G401 (cell line): ENCODE measurements at regions not wholly inside any gene's neighbourhood (a gene's known extent, or its start where the extent isn't known, plus 50 kb on each side); places are given as distances from the start of the nearest gene placed in this dataset.

Experiments
- DNase-seq: peaks from one replicate; pipeline ENCODE4 v3.0.0-alpha.2; 2015; ENCODE audit warnings: low spot score
- in situ Hi-C: cut with HindIII; loops from 2 replicates; pipeline ENCODE4 v1.10.0; 2016; ENCODE audit warnings: low sequenced_read_pairs, mixed read lengths

DNA sequence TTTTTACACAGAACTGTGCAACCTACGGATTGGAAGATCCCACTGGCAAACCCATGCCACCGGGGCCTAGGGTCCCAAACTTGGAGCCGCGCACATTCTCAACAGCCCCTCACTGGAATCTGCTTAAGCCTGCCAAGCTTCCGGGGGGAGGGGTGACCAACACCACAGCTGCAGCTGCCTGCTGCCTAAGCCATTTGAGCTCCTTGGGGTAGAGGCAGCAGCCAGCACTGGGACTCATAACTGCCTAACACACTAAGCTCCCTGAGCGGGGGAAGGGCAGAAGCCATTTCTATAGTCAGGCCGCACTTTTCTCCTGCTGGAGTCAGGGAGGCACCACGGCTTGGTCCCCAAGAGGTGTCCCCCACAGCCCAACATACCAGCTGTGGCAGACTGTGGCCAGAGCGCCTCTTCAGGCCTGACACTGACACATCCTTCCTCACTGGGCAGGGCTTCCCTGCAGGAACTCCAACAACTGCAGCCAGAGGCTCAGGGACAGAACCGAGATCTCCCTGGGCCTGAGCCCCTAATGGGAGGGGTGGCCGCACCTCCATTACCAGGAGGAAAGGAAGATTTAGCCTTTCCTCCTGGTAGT, 270.3 kb upstream of the ECI2 start:
- DNase-seq = no peak
- in situ Hi-C loops = no loop called here

DNA sequence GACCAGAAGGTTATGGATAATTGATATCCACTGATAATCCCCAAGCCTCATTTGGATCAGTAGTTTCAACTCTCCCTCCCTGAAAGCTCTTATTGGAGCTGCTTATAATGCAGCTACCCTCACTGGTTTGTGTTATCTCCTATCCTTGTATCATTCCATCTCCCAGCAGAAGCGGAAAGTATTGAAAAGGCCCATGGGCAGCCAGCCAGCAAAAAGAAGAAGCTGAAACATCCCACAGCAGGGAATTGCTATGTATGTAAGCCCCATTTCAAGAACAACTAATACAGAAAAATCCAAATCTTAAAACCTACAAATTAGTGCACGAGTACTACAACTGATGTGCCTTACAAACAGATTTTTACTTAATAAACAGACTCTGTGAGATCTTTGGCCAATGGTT, 269.0 kb upstream of the ECI2 start:
- in situ Hi-C loops = no loop called here
- DNase-seq = no peak

DNA sequence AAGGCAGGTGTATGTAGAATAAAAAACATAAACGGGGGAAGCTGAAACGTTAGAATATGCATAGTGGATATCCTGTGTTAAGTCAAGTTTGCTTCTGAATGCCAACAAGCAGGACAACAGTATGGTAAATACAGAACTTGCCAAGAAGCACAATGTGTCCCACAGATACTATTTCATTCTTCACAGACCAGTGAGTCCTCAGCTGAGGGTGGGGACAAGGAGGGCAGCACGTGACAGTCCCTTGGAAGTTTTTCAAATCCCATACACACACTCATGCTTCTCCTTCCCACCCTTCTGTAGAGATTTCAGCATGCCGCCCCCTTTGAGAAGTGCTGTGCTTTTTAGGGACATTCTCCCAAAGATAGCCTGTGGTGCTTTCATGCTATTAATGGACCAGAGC, 268.5 kb upstream of the ECI2 start:
- DNase-seq = no peak
- in situ Hi-C loops = no loop called here

DNA sequence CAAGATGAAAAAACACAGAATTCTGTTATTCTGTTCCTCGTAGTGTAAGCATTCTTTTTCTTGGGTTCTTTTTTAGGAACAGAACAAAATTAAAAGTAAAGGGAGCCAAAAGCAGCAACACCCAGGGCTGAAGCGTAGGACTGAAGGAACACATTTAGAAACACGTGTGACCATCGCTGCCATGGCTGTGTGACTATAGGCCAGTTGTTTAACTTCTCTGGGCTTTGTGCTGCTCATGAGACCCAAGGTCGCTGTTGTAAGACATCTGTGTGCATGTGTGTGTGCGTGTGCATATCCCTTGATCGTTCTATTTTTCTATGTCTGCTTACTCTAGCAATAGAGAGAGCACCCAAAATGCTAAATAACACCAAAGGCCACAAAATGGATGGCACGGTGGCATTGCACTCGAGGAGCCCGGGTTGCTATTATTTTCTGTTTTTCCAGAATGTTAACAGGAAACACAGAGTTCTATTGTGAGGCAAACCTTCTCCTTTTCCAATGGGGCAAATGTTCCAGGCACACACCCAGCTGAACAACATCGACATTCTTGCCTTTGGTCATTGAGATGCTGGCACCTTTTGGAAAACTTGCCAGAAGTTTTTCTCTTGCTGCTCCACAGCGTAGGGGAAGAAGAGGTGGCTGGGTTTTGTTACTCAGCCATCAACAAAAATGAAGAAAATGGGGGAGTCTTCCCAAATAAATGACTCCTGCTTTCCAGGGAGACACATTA, 267.8 kb upstream of the ECI2 start:
- no peak for DNase-seq
- in situ Hi-C loops = no loop called here

DNA sequence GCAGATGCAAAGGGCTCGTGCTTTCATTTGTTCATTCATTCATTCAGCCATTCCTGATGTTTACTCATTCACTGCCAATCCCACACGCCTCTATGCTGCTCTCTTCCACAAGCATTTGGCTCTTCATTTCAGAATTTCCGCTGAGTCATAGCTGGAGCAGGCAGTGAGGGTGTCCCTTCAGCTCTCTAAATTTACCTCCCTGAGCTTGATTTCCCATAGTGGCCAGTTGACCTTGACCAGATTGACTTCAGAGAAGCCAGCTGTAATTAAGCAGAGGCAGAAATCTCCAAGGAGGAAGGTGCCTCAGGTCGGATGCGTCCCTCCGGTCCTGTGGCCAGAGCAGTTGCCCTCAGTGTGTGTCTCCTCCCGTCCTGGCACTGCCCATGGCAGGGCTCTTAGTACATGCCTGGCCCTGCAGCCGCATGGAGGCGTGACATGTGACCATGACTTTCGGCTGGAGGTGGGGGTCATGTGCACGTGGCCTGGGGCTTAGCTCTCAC, 267.2 kb upstream of the ECI2 start:
- no peak for DNase-seq
- in situ Hi-C loops = no loop called here

DNA sequence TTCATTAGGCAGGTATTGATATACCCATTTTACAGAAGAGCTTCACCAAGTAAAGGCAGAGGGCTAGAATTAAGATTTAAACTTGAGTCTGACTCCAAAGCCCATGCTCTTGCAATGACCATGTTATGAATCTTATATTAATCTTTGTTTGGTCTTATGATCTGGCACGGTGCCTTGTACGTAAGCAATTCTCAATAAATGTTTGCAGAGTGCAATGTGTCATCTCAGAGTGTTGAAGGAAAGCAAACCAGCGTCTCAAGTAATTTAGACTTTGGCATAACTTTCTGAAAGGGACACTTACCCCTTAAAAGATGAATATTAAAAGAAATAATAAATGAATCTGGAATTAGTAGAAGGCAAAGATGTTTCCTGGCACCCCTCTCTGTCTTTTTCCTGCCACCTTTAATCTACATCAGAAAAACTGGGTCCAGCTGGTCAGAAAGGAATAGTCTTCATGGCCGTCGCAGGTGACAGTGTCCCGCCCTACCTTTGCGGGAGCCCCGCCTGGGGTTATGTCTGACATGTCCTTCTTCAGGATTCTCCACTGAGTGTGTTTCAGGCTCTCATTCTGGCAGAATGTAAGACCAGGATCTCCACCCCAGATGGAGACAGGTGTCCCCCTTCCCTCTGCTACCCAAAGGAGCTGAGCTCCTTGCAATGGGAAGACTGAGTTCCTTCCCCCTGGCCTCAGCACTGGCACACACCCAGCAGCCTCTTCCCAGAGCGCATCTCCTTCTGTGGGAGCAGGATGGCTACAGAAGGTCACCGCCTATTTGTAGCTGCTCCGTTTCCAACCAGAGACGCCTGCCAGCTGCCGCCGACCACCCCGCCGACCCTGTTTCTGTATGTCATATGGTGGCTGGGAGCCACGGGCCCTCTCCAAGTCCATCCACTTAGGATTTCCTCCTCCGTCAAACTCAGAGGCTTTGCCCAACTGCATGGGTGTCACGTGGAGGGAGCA, 266.3 kb upstream of the ECI2 start:
- DNase-seq = no peak
- in situ Hi-C loops = no loop called here

DNA sequence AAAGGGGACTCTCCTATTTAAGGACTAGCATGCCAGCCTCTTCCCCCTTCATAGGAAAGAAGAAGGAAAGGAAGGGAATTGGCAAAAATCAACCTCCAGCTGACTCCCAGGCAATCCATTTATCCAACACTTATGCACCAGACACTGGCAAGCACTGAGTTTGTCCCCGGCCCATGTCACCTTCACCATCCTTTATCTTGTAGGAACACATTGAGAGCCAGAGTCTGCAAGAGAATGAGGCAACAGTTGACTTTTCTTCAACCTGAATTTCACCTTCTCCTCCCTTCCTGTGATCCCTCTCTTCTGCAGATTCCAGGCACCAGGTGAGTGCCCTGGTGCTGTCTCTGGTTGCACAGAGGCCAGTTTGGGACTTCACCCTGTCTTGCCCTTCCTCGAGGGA, 264.3 kb upstream of the ECI2 start:
- DNase-seq = no peak
- in situ Hi-C loops = no loop called here

DNA sequence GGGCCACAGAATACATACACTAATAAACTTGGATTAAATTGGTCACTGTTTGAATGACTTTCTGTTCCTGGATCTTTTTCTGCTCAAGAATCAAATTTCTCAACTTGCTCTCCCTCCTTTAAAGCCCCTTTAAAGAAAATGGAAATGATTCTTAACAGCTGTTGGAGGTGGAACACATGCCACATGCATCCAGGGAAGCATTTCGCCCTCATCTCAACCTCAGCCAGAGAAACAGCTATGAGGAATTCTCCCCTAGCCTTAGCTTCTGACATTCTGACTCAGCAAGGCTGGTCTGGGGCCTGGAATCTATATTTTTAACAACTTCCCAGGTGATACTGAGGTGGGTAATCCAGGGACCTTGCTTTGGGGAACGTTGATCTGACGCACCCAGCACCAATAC, 263.4 kb upstream of the ECI2 start:
- in situ Hi-C loops = no loop called here
- no peak for DNase-seq

DNA sequence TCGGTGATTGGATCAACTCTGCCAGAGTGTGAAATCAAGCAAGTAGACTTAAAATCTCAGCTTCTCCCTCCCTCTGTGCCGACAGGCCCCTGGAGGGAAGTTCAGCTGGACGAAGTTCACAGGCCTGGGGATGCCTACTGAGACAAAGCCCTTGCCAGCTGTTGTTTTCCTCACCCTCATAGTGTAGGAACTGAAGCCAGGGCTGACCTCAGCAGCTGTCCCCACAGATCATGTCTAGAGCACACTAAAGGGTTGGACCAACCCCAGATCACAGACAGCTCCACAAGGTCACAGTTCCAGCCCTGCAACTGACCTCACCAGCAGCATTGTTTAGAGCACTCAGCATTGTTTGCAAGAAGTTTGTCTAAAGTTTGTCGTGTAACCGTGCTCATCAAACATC, 261.9 kb upstream of the ECI2 start:
- in situ Hi-C loops = no loop called here
- DNase-seq = no peak

DNA sequence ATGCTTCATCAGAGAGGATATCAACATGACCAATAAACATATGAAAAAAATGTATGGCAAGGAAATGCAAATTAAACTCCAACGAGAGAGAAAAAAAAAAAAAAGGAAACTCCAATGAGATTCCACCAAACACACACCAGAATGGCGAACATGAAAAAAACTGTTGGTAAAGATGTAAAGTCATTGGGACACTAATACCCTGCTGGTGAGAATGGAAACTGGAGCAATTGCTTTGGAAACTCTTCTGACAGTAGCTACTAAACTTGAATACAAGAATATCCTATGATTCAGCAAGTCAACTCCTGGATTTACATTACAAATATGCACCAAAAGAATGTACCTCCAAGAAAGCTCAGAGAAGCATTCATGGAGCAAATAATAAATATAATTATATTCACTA, 260.7 kb upstream of the ECI2 start:
- no peak for DNase-seq
- in situ Hi-C loops = no loop called here

DNA sequence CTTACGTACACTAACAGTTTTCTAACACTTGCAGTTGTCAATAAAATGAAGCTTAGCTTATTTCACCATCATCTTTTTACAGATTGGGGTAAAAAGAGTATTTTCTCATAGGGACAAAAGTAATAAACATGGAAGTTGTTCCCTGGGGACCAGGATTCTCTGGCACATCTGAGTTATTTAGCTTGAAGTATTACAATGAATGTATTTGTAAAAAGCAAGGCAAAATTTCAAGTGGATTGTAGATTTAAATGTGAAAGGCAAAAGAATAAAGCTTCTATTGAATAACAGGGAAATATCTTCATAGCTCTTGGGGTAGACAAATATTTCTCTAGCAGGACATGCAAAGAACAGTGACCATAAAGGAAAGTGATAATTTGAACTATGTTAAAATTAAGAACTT, 260.0 kb upstream of the ECI2 start:
- no peak for DNase-seq
- in situ Hi-C loops = no loop called here

DNA sequence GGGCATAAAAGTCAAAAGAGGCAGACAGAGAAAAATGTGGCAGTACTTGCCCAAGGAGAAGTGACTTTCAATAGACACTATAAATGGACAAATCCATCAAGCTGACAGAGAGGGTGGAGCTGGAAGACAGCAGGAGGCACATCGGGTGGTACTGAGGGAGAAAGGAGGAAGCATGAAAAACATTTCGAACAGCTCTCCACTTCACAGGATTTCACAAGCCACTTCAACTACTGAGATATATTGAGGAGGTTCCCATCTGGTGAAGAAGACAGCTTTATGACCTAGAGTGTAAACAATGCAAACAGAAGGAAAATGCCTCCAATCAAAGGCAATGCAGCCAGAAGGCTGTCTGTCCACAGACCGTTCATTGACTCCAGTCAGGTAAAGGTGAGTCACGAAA, 259.4 kb upstream of the ECI2 start:
- no peak for DNase-seq
- in situ Hi-C loops = no loop called here

DNA sequence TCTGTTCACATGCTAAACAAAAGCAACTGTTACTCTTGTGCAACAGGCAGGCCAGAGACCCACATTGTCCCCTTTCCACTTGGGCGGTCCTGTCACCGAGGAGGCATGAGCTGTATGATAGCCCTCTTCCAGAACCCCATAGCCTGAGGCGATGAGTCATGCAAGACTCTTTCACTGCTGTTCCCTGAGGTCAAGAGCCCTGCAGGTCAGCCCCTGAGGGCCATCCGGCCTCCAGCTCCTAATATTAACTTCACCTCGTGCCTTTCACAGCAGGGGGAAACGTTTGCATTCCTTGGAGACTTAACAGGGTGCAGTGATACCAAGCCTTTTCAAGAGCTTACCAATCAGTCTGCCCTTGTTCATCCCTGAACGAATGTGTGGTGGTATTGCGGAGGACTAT, 253.3 kb upstream of the ECI2 start:
- in situ Hi-C loops = no loop called here
- no peak for DNase-seq

DNA sequence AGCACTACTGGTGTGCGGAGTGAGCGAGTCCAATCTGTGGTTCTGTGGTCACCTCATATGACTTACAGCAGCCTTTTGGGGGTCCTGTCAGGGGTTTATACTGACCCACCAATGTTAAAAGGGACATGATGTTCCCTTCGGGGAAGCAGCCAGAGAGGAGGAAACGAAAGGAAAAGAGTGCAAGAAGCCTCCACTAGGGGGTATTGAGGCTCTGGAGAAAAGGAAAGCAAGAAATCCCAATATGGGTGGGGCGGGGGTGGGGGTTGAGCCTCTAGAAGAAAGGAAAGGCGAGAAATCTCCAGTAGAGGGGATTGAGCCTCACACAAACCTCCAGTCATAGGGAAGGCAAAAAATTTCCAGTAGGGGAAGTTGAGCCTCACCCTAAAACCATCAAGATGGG, 249.3 kb upstream of the ECI2 start:
- in situ Hi-C loops = no loop called here
- no peak for DNase-seq

DNA sequence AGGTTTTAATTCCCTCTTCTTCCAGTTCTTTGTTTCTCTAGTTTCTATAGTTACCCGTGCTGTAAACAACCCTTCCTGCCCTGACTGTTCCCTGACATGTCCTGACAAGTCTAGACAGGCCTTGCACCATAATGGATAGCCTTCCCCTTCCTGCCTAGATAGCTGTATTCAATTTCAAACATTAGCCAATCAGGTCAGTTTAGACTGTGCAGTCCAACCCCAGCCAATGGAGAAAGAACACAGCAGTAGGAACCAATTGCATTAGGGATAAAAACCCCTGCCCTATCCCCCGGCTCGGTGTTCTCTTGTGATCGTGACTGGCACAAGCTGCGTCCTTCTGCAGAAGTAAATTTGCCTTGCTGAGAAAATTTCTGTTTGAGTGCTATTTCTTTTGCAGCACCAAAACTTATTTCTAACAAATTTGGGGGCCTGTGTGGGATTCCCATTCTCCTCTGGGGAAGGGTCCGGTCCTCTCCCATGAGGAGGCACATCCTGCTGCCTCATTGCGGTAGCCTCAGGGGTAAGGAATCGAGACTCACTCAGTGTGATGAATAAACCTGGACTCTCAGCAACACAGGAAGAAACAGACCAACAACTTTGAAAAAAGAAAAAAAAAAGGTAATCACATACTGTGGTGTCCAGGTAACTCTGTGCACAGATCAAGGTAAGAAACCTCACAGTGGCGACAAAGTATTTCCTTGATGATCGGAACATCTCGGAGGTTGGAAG, 248.7 kb upstream of the ECI2 start:
- in situ Hi-C loops = no loop called here
- no peak for DNase-seq

DNA sequence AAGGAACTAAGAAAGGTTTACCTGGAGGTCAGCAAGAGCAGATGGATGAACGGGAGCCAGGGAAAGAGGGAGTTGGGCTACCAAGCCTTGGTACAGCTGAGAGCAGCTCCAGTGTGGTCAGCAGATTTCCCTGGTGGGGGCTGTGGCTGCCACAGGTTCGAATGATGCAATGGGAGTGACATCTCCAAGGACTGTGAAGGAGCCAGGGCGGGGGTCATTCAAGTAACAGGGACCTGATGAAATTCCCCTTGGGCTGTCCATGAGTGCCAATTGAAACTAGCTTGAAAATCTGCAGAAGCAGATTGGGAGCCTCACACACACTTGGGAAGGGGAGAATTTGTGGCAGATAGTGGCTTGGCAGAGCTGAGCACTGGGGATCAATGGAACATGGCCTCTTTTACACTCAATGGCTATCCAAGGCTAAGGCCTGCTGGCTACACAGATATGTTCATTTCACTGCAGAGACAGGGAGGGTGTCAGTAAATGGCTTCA, 247.0 kb upstream of the ECI2 start:
- in situ Hi-C loops = no loop called here
- DNase-seq = no peak

DNA sequence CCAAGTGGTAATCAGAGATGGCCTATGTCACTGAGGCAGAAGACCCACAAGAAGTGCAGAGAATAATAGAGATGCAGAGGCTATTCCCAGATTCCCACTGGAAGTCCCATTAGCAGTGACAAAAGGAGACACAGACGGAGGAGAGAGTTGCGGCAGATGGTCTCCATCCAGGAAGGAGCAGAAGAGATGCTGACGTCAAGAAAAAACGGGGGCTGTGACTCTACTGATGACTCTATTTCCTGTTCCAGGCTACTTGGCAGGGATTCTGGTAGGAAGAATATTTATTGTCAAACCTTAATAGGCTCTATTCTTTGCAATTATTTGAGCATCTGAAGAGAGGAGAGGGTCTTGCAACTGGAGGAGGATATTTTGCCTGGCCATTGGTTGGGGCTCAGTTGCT, 246.0 kb upstream of the ECI2 start:
- in situ Hi-C loops = no loop called here
- DNase-seq = no peak

DNA sequence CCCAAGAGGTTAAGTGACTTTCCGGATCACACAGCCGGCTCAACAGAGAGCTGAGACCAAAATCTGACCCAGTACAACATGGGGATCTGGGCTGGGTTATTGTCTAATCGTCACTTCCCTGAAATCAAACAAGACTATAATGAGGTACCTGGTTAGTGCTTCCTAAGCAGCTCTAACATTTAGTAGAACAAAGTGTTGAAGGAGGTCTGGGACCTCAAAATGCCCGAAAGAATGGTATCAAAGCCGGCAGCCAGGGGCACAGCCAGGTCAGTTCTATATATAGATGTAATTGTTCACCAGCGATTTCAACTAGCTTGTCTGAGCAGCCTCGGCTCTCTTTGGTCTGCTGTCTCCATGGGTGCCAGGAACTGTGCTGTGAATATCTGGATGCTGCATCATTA, 245.5 kb upstream of the ECI2 start:
- DNase-seq = no peak
- in situ Hi-C loops = no loop called here

DNA sequence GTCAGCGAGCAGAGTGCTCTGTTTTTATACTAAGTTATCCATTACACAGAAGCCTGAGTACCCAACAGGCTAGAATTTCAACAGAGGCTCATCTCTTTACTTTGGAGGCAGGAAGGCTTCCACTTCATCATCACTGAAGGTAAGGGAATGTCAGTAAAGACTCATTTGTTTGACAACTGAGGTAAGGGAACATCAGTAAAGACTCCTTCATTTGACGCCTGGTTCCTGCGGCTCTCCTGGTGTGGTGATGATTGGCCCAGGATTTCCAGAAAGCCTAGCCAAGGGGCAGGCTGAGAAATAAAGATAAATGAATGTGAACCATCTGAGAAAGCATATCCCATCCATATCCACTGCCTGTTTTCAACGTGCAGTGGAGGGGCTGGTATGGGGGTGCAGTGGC, 244.6 kb upstream of the ECI2 start:
- in situ Hi-C loops = no loop called here
- no peak for DNase-seq
